MM.1S (cell line): ENCODE measurements at regions not wholly inside any gene's neighbourhood (a gene's known extent, or its start where the extent isn't known, plus 50 kb on each side); places are given as distances from the start of the nearest gene placed in this dataset.

ENCODE experiments used
- DNase-seq: peaks from one replicate; pipeline ENCODE4 v3.0.0-alpha.2; 2015
- H2AFZ ChIP-seq: fragments of 300-600 bp; sonication (generic); 2 replicates; pipeline ENCODE4 v1.6.0; 2016; ENCODE audit warnings: antibody characterized with exemption, low read length
- H3F3A ChIP-seq: fragments of 300-600 bp; sonication (generic); 2 replicates; pipeline ENCODE4 v1.6.1; 2016; ENCODE audit warnings: mild to moderate bottlenecking, antibody characterized with exemption, low read length, moderate library complexity, mixed read lengths; ENCODE audit not compliant: insufficient read depth
- H3K27ac ChIP-seq: fragments of 300-600 bp; sonication (generic); 2 replicates; pipeline ENCODE4 v1.5.1; 2016; ENCODE audit warnings: mild to moderate bottlenecking, low read length
- H3K27me3 ChIP-seq: fragments of 300-600 bp; sonication (generic); replicated peaks from 2 replicates; pipeline ENCODE4 v1.6.0; 2016; ENCODE audit warnings: low read length; ENCODE audit not compliant: insufficient read depth
- H3K36me3 ChIP-seq: fragments of 300-600 bp; sonication (generic); replicated peaks from 2 replicates; pipeline ENCODE4 v1.6.1; 2016; ENCODE audit warnings: mild to moderate bottlenecking, low read length, mixed read lengths; ENCODE audit not compliant: insufficient read depth
- H3K4me1 ChIP-seq: fragments of 300-600 bp; sonication (generic); 2 replicates; pipeline ENCODE4 v1.6.1; 2016; ENCODE audit warnings: low read length, mixed read lengths
- H3K4me2 ChIP-seq: fragments of 300-600 bp; sonication (generic); 2 replicates; pipeline ENCODE4 v1.6.0; 2016; ENCODE audit warnings: low read depth, low read length
- H3K4me3 ChIP-seq: fragments of 300-600 bp; sonication (generic); 2 replicates; pipeline ENCODE4 v1.5.1; 2016; ENCODE audit warnings: low read length, mixed read lengths
- H3K79me2 ChIP-seq: fragments of 300-600 bp; sonication (generic); 2 replicates; pipeline ENCODE4 v1.6.1; 2016; ENCODE audit warnings: mixed run types, low read length, mixed read lengths
- H3K9ac ChIP-seq: fragments of 300-600 bp; sonication (generic); 2 replicates; pipeline ENCODE4 v1.6.1; 2016; ENCODE audit warnings: low read length, mixed read lengths
- H3K9me2 ChIP-seq: fragments of 300-600 bp; sonication (generic); replicated peaks from 2 replicates; pipeline ENCODE4 v1.6.1; 2016; ENCODE audit warnings: mild to moderate bottlenecking, low read length, mixed read lengths; ENCODE audit not compliant: insufficient read depth
- H3K9me3 ChIP-seq: fragments of 300-600 bp; sonication (generic); replicated peaks from 2 replicates; pipeline ENCODE4 v1.6.1; 2016; ENCODE audit warnings: mild to moderate bottlenecking, low read length, mixed read lengths; ENCODE audit not compliant: insufficient read depth
- H4K20me1 ChIP-seq: fragments of 300-600 bp; sonication (generic); 2 replicates; pipeline ENCODE4 v1.6.1; 2016; ENCODE audit warnings: mild to moderate bottlenecking, low read length, moderate library complexity, mixed read lengths; ENCODE audit not compliant: insufficient read depth
- EZH2 ChIP-seq: fragments of 300-600 bp; sonication (generic); optimal IDR thresholded peaks from 2 replicates; pipeline ENCODE3; 2017; ENCODE audit warnings: low read depth, mild to moderate bottlenecking, antibody characterized with exemption, low read length, mixed read lengths
- EZH2phosphoT487 ChIP-seq: fragments of 300-600 bp; sonication (generic); IDR thresholded peaks from 2 replicates; pipeline ENCODE4 v1.6.1; 2018; ENCODE audit warnings: antibody characterized with exemption, low read length
- TF ChIP-seq, protein P1 (sequence below): fragments of 300-600 bp; sonication (generic); IDR thresholded peaks from 2 replicates; pipeline ENCODE4 v1.5.1; 2016; ENCODE audit warnings: antibody characterized with exemption, low read length, mixed read lengths

DNA sequence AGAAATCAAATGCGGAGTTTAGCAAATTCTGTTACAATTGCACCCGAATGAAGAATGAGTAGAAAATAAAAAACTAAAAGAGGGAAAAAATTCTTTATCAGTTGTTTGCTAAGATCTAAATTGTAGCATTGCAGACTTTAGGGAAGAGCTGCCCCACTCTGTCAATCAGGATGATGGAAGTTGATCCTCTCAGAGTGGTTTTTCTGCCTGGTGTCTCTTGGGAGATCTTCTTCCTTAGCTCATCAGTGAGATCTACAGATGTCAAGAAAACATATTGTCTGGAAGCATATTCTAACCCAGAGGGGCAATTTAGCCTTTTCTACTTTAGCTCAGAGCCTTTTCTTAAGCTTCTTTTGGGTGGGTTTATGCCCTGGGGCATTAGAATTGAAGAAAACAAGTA, 223.2 kb upstream of the PCDH17 start:
- H3K27me3 ChIP-seq, result no peaks in the 10 kb centered on the region
- no peak overlapping the region for H2AFZ ChIP-seq
- H3K9ac ChIP-seq, result no peak overlapping the region
- no peaks in the 10 kb centered on the region for H3K36me3 ChIP-seq
- no peak for TF ChIP-seq EZH2
- TF ChIP-seq, protein P1, sequence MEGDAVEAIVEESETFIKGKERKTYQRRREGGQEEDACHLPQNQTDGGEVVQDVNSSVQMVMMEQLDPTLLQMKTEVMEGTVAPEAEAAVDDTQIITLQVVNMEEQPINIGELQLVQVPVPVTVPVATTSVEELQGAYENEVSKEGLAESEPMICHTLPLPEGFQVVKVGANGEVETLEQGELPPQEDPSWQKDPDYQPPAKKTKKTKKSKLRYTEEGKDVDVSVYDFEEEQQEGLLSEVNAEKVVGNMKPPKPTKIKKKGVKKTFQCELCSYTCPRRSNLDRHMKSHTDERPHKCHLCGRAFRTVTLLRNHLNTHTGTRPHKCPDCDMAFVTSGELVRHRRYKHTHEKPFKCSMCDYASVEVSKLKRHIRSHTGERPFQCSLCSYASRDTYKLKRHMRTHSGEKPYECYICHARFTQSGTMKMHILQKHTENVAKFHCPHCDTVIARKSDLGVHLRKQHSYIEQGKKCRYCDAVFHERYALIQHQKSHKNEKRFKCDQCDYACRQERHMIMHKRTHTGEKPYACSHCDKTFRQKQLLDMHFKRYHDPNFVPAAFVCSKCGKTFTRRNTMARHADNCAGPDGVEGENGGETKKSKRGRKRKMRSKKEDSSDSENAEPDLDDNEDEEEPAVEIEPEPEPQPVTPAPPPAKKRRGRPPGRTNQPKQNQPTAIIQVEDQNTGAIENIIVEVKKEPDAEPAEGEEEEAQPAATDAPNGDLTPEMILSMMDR, result no peak
- TF ChIP-seq EZH2phosphoT487, result no peak
- no peak for DNase-seq
- no peaks in the 10 kb centered on the region for H3F3A ChIP-seq
- H3K79me2 ChIP-seq, result no peaks in the 10 kb centered on the region
- H3K4me2 ChIP-seq, result no peak overlapping the region
- H4K20me1 ChIP-seq, result no peaks in the 10 kb centered on the region
- H3K27ac ChIP-seq, result no peak overlapping the region
- no peaks in the 10 kb centered on the region for H3K9me2 ChIP-seq
- H3K4me3 ChIP-seq, result no peak overlapping the region
- H3K4me1 ChIP-seq, result no peaks in the 10 kb centered on the region
- no peaks in the 10 kb centered on the region for H3K9me3 ChIP-seq

DNA sequence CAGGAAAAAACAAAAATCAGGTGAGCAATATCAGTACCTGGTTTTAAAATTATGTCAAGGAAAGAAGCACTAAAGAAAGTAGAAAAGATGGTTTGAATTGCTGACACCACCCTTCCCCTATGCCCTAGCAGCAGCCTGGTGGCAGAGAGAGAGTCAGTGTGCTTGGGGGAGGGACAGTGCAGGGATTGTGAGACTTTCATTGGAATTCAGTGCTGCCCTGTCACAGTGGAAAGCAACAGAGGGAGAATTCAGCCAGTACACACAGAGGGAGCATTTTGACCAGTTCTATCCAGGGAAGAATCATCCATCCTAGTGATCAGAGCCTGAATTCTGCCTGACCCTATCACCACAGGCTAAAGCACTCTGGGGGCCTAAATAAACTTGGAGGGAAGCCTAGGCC, 222.4 kb upstream of the PCDH17 start:
- Histone ChIP-seq H4K20me1 (no peaks in the 10 kb centered on the region), H3K36me3 (no peaks in the 10 kb centered on the region), H3K4me2 (no peak overlapping the region), H3K4me3 (no peak overlapping the region), H3K9ac (no peak overlapping the region), H3K79me2 (no peaks in the 10 kb centered on the region), H3F3A (no peaks in the 10 kb centered on the region), H2AFZ (no peak overlapping the region), H3K27ac (no peak overlapping the region), H3K9me2 (no peaks in the 10 kb centered on the region), H3K27me3 (no peaks in the 10 kb centered on the region), H3K9me3 (no peaks in the 10 kb centered on the region), H3K4me1 (no peaks in the 10 kb centered on the region)
- no peak for TF ChIP-seq EZH2phosphoT487
- TF ChIP-seq, protein P1, result no peak
- TF ChIP-seq EZH2, result no peak
- DNase-seq, result no peak

DNA sequence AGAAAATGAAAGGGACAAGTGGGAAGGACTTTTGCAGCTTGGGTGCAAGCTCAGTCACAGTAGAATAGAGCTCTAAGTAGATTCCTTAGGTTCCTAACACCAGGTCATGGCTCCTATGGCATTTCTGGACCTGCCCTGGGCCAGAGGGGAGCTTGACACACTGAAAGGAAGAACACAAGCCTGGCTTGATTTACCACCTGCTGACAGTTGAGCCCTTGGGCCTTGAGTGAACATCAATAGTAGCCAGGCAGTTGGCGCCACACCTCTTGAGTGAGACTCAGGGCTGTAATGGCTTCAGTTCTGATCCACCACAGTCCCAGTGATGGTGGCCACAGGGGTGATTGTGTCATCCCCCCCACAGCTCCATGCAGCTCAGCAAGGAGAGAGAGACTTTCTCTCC, 221.9 kb upstream of the PCDH17 start:
- Histone ChIP-seq H3K4me2 (no peak overlapping the region), H3K36me3 (no peaks in the 10 kb centered on the region), H3K27ac (no peak overlapping the region), H3K4me1 (no peaks in the 10 kb centered on the region), H3K4me3 (no peak overlapping the region), H3K9me3 (no peaks in the 10 kb centered on the region), H3K27me3 (no peaks in the 10 kb centered on the region), H3K9me2 (no peaks in the 10 kb centered on the region), H3F3A (no peaks in the 10 kb centered on the region), H3K79me2 (no peaks in the 10 kb centered on the region), H4K20me1 (no peaks in the 10 kb centered on the region), H2AFZ (no peak overlapping the region), H3K9ac (no peak overlapping the region)
- TF ChIP-seq EZH2, result no peak
- no peak for TF ChIP-seq EZH2phosphoT487
- TF ChIP-seq, protein P1, result no peak
- no peak for DNase-seq
